DOHH2 (cell line): ENCODE measurements at regions not wholly inside any gene's neighbourhood (a gene's known extent, or its start where the extent isn't known, plus 50 kb on each side); places are given as distances from the start of the nearest gene placed in this dataset.

Source experiments
- H3F3A ChIP-seq: fragments of 200-600 bp; sonication (generic), shearing (Covaris generic); 2 replicates; pipeline ENCODE4 v1.6.0; 2016; ENCODE audit warnings: antibody characterized with exemption, mild to moderate bottlenecking; ENCODE audit not compliant: control insufficient read depth, insufficient read depth
- H3K27ac ChIP-seq: fragments of 200-600 bp; sonication (generic); 2 replicates; pipeline ENCODE4 v1.5.1; 2014; ENCODE audit warnings: low read depth, mild to moderate bottlenecking, low read length, moderate library complexity
- H3K27me3 ChIP-seq: fragments of 200-600 bp; sonication (generic); 2 replicates; pipeline ENCODE4 v1.6.1; 2014; ENCODE audit warnings: mild to moderate bottlenecking, low read length, mixed read lengths; ENCODE audit not compliant: control insufficient read depth
- H3K36me3 ChIP-seq: fragments of 200-600 bp; sonication (generic); 2 replicates; pipeline ENCODE4 v1.6.1; 2014; ENCODE audit warnings: mild to moderate bottlenecking, low read length, moderate library complexity, mixed read lengths; ENCODE audit not compliant: control insufficient read depth
- H3K4me1 ChIP-seq: fragments of 200-600 bp; sonication (generic); 2 replicates; pipeline ENCODE4 v1.6.1; 2014; ENCODE audit warnings: mild to moderate bottlenecking, low read length, mixed read lengths; ENCODE audit not compliant: control insufficient read depth
- H3K4me2 ChIP-seq: fragments of 200-600 bp; sonication (generic); 2 replicates; pipeline ENCODE4 v1.6.0; 2014; ENCODE audit warnings: mild to moderate bottlenecking, low read length, moderate library complexity
- H3K4me3 ChIP-seq: fragments of 200-600 bp; sonication (generic); 2 replicates; pipeline ENCODE4 v1.5.1; 2014; ENCODE audit warnings: mild to moderate bottlenecking, low read length, mixed read lengths
- H3K79me2 ChIP-seq: fragments of 200-600 bp; sonication (generic); 2 replicates; pipeline ENCODE4 v1.6.1; 2014; ENCODE audit warnings: mild to moderate bottlenecking, low read length, mixed read lengths; ENCODE audit not compliant: control insufficient read depth
- H3K9me2 ChIP-seq: fragments of 200-600 bp; sonication (generic); replicated peaks from 2 replicates; pipeline ENCODE4 v1.6.1; 2014; ENCODE audit warnings: mild to moderate bottlenecking, low read length, mixed read lengths; ENCODE audit not compliant: control insufficient read depth
- H3K9me3 ChIP-seq: fragments of 200-600 bp; sonication (generic); 2 replicates; pipeline ENCODE4 v1.6.1; 2014; ENCODE audit warnings: antibody characterized with exemption, low read length, mixed read lengths; ENCODE audit not compliant: control insufficient read depth, insufficient read depth
- H4K20me1 ChIP-seq: fragments of 200-600 bp; sonication (generic); 2 replicates; pipeline ENCODE4 v1.6.0; 2014; ENCODE audit warnings: low read depth, mild to moderate bottlenecking, antibody characterized with exemption, low read length, moderate library complexity; ENCODE audit not compliant: control insufficient read depth, insufficient read depth
- EZH2phosphoT487 ChIP-seq: fragments of 200-600 bp; sonication (generic); IDR thresholded peaks from 2 replicates; pipeline ENCODE4 v1.6.1; 2017; ENCODE audit warnings: borderline replicate concordance, mild to moderate bottlenecking, antibody characterized with exemption, low read length, moderate library complexity, mixed read lengths
- TF ChIP-seq, protein P1 (sequence below): fragments of 200-600 bp; sonication (generic); IDR thresholded peaks from one replicate; pipeline ENCODE4 v1.5.1; 2014; ENCODE audit warnings: antibody characterized with exemption, mild to moderate bottlenecking, low read depth, low read length; ENCODE audit not compliant: poor library complexity, severe bottlenecking

DNA sequence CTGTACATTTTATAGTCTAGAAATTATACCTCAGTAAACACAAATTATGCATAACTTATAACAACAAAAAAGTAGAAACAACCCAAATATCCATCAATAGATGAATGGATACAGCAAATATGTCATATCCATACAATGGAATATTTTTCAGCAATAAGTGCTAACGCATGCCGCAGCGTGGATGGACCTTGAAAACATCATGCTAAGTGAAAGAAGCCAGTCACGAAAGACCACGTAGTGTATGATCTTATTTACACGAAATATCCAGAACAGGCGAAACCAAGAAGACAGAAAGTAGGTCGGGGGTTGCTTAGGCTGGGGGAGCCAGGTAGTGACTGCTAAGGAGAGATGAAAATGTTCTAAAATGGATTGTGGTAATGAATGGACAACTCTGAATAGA, 167.1 kb upstream of the MYCN start:
- no peak overlapping the region for H3K4me3 ChIP-seq
- H3K9me2 ChIP-seq = no peaks in the 10 kb centered on the region
- no peak overlapping the region for H3K27ac ChIP-seq
- no peaks in the 10 kb centered on the region for H3K9me3 ChIP-seq
- H3F3A ChIP-seq = no peaks in the 10 kb centered on the region
- H3K27me3 ChIP-seq = no peaks in the 10 kb centered on the region; the same call in 1 of the 2 replicates
- H3K79me2 ChIP-seq = no peaks in the 10 kb centered on the region
- H3K4me2 ChIP-seq = no peak overlapping the region
- no peak for TF ChIP-seq EZH2phosphoT487
- TF ChIP-seq, protein P1, sequence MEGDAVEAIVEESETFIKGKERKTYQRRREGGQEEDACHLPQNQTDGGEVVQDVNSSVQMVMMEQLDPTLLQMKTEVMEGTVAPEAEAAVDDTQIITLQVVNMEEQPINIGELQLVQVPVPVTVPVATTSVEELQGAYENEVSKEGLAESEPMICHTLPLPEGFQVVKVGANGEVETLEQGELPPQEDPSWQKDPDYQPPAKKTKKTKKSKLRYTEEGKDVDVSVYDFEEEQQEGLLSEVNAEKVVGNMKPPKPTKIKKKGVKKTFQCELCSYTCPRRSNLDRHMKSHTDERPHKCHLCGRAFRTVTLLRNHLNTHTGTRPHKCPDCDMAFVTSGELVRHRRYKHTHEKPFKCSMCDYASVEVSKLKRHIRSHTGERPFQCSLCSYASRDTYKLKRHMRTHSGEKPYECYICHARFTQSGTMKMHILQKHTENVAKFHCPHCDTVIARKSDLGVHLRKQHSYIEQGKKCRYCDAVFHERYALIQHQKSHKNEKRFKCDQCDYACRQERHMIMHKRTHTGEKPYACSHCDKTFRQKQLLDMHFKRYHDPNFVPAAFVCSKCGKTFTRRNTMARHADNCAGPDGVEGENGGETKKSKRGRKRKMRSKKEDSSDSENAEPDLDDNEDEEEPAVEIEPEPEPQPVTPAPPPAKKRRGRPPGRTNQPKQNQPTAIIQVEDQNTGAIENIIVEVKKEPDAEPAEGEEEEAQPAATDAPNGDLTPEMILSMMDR = no peak
- no peaks in the 10 kb centered on the region for H4K20me1 ChIP-seq
- H3K36me3 ChIP-seq = no peaks in the 10 kb centered on the region
- H3K4me1 ChIP-seq = no peaks in the 10 kb centered on the region

DNA sequence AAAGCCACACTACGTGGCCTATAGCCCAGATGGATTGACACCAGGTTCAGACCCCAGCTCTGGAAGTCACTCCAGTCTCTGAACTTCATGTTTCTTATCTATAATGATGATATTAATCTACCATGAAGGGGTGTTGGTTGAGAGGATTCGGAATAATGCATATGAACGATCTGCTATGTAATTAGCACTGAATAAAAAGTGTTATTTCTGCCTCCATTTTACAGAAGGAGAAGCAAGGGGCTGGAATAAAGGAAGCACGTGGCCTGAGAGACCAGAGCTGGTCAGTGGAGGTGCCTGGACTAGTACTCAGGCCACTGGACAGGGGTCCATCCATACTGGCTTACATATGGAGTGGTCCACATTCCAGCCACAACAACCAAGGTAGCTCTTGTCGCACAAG, 166.5 kb upstream of the MYCN start:
- no peaks in the 10 kb centered on the region for H3K9me2 ChIP-seq
- H3K4me2 ChIP-seq = no peak overlapping the region
- no peaks in the 10 kb centered on the region for H3K36me3 ChIP-seq
- no peaks in the 10 kb centered on the region for H3F3A ChIP-seq
- no peaks in the 10 kb centered on the region for H3K79me2 ChIP-seq
- no peaks in the 10 kb centered on the region for H3K9me3 ChIP-seq
- no peaks in the 10 kb centered on the region for H3K4me1 ChIP-seq
- no peak overlapping the region for H3K27ac ChIP-seq
- TF ChIP-seq EZH2phosphoT487 = no peak
- TF ChIP-seq, protein P1 = no peak
- no peaks in the 10 kb centered on the region for H4K20me1 ChIP-seq
- no peak overlapping the region for H3K4me3 ChIP-seq
- no peaks in the 10 kb centered on the region; the same call in 1 of the 2 replicates for H3K27me3 ChIP-seq

DNA sequence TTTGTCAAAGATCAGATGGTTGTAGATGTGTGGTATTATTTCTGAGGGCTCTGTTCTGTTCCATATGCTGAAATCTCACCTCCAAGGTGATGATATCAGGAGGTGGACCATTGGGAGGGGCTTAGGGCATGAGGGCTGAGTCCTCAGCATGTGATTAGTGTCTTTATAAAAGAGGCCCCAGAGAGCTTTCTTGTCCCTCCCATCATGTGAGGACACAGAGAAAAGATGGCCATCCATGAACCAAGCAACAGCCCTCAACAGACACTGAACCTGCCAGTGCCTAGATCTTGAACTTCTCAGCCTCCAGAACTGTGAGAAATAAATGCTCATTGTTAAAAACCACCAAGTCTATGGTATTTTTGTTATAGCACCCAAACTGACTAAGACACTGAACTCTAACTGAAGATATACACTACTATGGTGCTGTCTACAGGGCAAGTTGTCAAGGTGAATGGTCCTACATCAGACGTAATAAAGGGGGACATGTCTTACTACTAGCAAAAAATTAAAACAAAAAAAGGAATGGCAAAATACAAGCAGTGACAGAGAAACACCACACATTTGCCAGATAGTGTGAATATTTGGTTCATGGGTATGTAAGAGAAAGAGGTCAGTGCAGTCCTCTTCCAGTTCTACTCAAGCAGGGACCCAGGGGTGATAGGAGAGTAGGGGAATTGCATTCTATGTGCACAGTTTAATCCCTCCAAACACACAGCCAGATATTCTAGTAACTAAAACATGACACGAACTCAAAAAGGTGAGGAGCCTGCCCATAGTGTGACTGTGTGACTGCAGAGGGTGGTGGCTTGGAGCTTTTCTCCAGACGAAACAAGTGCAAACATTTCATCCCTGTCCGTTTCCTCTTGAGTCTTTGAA, 164.4 kb upstream of the MYCN start:
- Histone ChIP-seq H3K36me3 (no peaks in the 10 kb centered on the region), H3F3A (no peaks in the 10 kb centered on the region), H3K27me3 (no peaks in the 10 kb centered on the region; the same call in 1 of the 2 replicates), H3K4me3 (no peak overlapping the region), H3K9me3 (no peaks in the 10 kb centered on the region), H3K79me2 (no peaks in the 10 kb centered on the region), H3K9me2 (no peaks in the 10 kb centered on the region), H4K20me1 (no peaks in the 10 kb centered on the region), H3K4me1 (no peaks in the 10 kb centered on the region), H3K27ac (no peak overlapping the region), H3K4me2 (no peak overlapping the region)
- TF ChIP-seq EZH2phosphoT487 = no peak
- TF ChIP-seq, protein P1 = no peak
